GM18951 (cell line): ENCODE measurements at regions not wholly inside any gene's neighbourhood (a gene's known extent, or its start where the extent isn't known, plus 50 kb on each side); places are given as distances from the start of the nearest gene placed in this dataset.
"Not testable (repeated sequence)": the region's sequence is repeated elsewhere in the genome, so short reads cannot be mapped to it uniquely, and the experiment has no call there.

Experiments used
- POLR2A ChIP-seq: IDR thresholded peaks from 4 replicates; pipeline ENCODE4 v1.6.1; 2011; ENCODE audit warnings: mild to moderate bottlenecking; ENCODE audit not compliant: insufficient read length, insufficient read depth; ENCODE audit errors: extremely low read depth
- in situ Hi-C: fragments of 300-500 bp; cut with MboI; formaldehyde crosslinking; loops from one replicate; pipeline ENCODE4 v1.12.0; 2022; ENCODE audit warnings: low sequenced_read_pairs, mixed read lengths, inconsistent platforms; ENCODE audit not compliant: unreplicated experiment

GRCh38 chr3:6022621-6023020 lies 835.1 kb downstream of the EDEM1 start:
- in situ Hi-C loops = no loop called here

GRCh38 chr3:6025032-6025431 lies 835.9 kb upstream of the GRM7 start:
- no peak for TF ChIP-seq POLR2A
- in situ Hi-C loops = no loop called here

More at GRCh38 chr3:6022621-6023020, 835.1 kb downstream of the EDEM1 start:
- no peak for TF ChIP-seq POLR2A

- in situ Hi-C loops = not testable (repeated sequence)
Measured at GRCh38 chr3:6030648-6031047, 830.3 kb upstream of the GRM7 start.

GRCh38 chr3:6035626-6036025 lies 825.3 kb upstream of the GRM7 start:
- TF ChIP-seq POLR2A = no peak
- in situ Hi-C loops = no loop called here

GRCh38 chr3:6039971-6040370 lies 820.9 kb upstream of the GRM7 start:
- in situ Hi-C loops = no loop called here
- TF ChIP-seq POLR2A = no peak

GRCh38 chr3:6041894-6042293 lies 819.0 kb upstream of the GRM7 start:
- in situ Hi-C loops = no loop called here
- TF ChIP-seq POLR2A = no peak

- TF ChIP-seq POLR2A = no peak
- in situ Hi-C loops = no loop called here
Measured at GRCh38 chr3:6047016-6047415, 813.9 kb upstream of the GRM7 start.

- in situ Hi-C loops = no loop called here
- no peak for TF ChIP-seq POLR2A
Measured at GRCh38 chr3:6060251-6060650, 800.7 kb upstream of the GRM7 start.

- TF ChIP-seq POLR2A = no peak
- in situ Hi-C loops = no loop called here
Measured at GRCh38 chr3:6062261-6063187, 798.4 kb upstream of the GRM7 start.

GRCh38 chr3:6066397-6066796 lies 794.5 kb upstream of the GRM7 start:
- TF ChIP-seq POLR2A = no peak
- in situ Hi-C loops = no loop called here

GRCh38 chr3:6066868-6067578 lies 793.9 kb upstream of the GRM7 start:
- in situ Hi-C loops = not testable (repeated sequence)

GRCh38 chr3:6074952-6075351 lies 786.0 kb upstream of the GRM7 start:
- no peak for TF ChIP-seq POLR2A
- in situ Hi-C loops = no loop called here

- no peak for TF ChIP-seq POLR2A
Measured at GRCh38 chr3:6078436-6078835, 782.5 kb upstream of the GRM7 start.

GRCh38 chr3:6079011-6079410 lies 781.9 kb upstream of the GRM7 start:
- in situ Hi-C loops = no loop called here
- TF ChIP-seq POLR2A = no peak

More at GRCh38 chr3:6078436-6078835, 782.5 kb upstream of the GRM7 start:
- in situ Hi-C loops = no loop called here
